NK-92 treated with Interleukin-12 subunit alpha and Interleukin-12 subunit beta, amount 100 ng/mL, for 24 hours (cell line): ENCODE measurements at regions not wholly inside any gene's neighbourhood (a gene's known extent, or its start where the extent isn't known, plus 50 kb on each side); places are given as distances from the start of the nearest gene placed in this dataset.
"Not testable (repeated sequence)": the region's sequence is repeated elsewhere in the genome, so short reads cannot be mapped to it uniquely, and the experiment has no call there.

Source experiments
- DNase-seq: peaks from one replicate; lab custom pipeline; 2025; lab: John Stamatoyannopoulos, UW

DNA sequence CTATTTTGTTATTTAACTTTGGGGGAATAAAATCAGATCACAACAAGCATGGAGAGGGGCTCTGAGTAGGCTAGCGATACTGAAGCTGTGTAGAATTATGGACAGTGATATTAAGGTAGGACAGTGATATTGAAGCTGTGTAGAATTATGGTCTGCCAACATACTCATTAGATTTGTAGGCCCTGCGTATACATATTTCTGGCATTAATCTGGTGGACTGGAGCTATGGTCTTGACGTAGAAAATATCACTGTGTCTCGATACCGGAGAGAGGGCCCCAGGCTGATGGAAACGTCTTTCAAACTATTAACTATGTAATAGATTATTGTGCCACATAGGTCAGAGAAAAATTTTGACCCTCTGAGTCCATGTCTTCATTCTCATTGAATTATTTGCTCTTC lies 511.4 kb downstream of the ADCYAP1 start:
- DNase-seq = no peak

- DNase-seq = no peak
Measured at GRCh38 chr18:1421502-1421901, 516.8 kb downstream of the ADCYAP1 start.

DNA sequence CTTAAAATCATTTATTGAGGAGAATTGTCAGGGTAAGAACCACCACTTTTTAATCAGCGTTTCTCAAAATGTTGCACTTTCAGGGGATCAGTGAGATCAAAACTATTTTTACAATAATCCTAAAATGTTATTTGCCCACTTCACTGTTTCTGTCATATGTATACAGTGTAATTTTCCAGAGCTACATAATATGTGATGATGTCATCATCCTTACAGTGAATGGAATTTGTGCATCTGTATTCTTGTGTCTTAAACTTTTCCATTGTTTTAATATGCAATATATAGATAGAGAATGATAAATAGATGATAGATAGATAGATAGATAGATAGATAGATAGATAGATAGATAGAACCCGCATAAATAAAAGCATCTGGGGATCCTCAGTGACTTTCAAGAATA lies 518.0 kb downstream of the ADCYAP1 start:
- no peak for DNase-seq

GRCh38 chr18:1425679-1426078 lies 521.0 kb downstream of the ADCYAP1 start:
- DNase-seq = no peak

DNA sequence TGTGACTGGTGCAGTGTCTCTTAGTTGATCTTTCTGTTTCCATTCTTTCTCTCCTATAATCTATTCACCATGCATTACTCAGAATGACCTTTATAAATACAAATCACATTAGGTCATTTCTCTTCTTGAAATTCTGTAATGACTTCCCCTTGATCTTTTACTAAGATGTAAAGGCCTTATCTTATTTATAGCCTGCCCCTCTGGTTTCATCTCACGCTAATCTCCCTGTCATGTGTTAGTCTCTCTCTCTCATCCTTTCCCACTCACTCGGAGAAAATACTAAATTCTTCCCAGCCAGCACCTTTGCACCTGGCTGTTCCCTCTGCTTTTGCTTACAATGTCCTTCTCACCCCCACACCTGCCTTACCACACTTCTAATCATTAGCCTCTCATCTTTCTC lies 530.8 kb downstream of the ADCYAP1 start:
- DNase-seq = no peak

- DNase-seq = no peak
Measured at GRCh38 chr18:1436199-1436598, 531.5 kb downstream of the ADCYAP1 start.

DNA sequence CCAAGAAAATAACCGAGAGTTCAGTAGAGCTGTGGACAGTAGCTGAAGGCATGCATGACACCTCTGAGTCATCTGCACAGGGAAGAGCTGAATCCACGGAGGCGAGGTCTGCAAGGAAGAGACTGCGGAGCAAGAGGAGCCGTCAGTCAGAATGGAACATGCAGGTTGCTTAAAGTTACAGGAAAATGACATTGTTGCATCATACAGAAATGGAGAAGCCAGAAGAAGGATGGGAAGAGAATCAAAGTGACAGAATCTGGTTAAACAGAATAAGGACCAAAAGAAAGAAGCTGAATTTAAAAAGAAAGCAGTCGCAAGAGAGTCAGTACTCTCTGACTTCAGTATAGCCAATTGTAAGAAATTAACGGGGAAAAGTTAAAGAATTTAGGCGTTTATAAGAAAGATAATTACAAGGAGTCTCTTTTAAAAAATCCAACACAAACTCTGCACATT lies 533.8 kb downstream of the ADCYAP1 start:
- DNase-seq = no peak

DNA sequence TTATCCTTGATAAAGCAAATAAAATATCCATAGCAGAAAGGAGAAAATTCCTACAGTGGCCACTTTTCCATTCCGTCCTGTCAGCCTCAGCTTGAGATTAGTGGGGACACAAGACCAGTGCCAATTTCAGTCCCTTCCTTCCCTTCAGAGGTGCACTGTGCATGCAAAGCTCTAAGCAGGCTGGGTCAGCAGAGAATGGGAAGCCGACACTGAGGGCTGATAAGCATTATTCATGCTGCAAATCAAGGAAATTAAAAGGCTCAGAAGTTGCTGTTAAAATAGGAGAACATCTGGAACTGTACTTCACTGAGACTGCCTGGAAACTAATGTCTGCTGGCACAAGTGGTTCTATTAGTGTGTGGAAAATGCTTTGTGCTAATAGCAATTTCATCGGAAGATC lies 534.3 kb downstream of the ADCYAP1 start:
- DNase-seq = no peak

GRCh38 chr18:1444062-1444461 lies 539.4 kb downstream of the ADCYAP1 start:
- DNase-seq = not testable (repeated sequence)

DNA sequence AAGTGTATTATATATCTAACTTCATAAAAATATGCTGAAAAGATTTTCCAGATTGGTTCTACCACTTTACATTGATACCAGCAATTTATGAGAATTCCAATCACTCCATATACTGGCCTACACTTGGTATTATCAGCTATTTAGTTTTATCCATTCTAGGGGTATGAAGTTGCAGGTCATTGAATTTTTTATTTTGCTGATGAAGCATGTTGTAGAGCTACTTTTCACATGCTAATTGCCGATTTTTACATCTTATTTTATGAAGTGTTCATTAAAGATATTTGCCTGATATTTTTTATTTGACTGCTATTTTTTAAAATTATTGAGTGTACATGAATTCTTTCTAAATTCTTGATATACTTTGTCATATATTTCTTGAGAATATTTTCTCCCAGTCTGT lies 542.1 kb downstream of the ADCYAP1 start:
- DNase-seq = no peak

GRCh38 chr18:1452821-1453220 lies 548.1 kb downstream of the ADCYAP1 start:
- DNase-seq = no peak

DNA sequence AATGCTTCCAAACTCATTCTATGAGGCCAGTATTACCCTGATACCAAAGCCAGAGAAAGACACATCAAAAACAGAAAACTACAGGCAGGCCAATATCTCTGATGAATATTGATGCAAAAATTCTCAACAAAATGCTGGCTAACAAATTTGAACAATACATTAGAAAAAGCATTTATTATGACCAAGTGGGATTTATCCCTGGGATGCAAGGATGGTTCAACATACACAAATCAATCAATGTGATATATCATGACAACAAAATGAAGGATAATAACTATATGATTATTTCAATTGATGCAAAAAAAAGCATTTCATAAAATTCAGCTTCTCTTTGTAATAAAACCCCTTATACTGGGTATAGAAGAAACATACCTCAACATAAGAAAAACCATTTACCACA lies 550.9 kb downstream of the ADCYAP1 start:
- DNase-seq = no peak

DNA sequence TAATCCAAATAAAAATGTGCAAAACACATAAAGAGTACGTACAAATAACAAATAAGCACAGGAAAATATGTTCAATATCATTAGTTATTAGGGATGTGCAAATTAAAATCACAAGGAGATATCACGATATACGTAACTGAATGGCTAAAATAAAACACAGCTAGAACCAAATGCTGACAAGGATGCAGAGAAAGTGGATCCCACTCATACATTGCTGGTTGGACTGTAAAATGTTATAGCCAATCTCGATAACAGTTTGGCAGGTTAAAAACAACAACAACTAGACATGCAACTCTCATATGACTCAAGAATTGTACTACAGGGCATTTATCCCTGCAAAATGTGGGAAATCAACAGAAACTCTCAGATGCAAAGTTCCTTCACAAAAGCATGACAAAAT lies 553.9 kb downstream of the ADCYAP1 start:
- no peak for DNase-seq

DNA sequence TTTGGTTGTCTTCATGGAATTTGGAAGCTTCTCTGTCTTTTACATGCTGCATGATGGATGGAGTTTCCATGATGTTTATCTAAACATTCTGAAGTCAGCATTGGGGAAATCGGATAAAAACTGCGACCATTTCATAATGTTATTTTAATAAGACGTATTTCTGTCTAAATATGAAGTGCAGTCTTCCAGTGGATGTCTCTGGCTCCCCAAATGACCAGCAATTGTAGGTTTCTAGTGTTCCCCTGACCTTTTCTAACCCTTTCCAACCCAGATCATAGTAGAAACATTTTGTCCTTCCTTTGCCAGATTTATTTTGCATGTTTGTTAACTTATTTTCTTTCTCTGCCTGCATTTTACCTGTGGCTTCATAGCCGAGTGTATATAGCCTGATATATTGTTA lies 559.3 kb downstream of the ADCYAP1 start:
- no peak for DNase-seq

DNA sequence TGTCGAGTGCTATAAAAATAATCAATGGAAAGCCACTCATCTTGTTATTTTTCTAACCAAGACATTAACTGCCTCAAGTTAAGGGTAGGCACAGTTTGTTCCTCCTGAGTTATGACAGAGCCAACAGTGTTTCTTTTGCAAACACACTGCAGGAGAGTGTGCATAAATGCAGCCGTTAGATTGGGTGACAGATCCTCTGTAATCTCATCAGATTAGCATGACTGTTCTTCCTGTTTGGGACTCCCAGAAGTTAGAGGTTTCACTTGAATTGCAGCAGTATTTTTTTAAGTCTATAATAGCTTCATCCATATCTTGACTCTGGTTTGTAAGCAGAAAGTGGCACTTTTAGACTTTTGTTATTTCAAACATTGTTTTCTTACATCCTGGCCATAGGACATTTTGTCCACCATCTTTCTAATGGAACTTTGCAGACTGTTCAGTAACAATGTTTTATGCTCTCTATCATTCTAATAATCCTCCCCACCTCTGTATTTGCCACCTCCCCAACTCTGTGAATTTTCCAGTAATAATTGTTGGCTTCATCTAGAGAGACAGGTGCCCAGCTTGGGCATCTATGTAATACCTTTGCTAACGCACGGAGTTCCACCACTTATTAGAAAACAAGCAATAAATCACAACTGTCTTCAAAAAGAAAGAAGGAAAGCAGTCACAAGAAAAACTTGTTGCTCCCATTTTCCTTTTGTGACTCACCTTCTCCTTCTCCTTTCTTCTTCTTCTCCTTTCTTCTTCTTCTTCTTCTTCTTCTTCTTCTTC lies 560.0 kb downstream of the ADCYAP1 start:
- DNase-seq = no peak

- no peak for DNase-seq
Measured at GRCh38 chr18:1466035-1466434, 561.4 kb downstream of the ADCYAP1 start.

- DNase-seq = no peak
Measured at GRCh38 chr18:1467461-1467964, 562.8 kb downstream of the ADCYAP1 start.

- DNase-seq = no peak
Measured at GRCh38 chr18:1468550-1468949, 563.9 kb downstream of the ADCYAP1 start.

- DNase-seq = no peak
Measured at GRCh38 chr18:1475867-1476266, 571.2 kb downstream of the ADCYAP1 start.

- no peak for DNase-seq
Measured at GRCh38 chr18:1480309-1480708, 575.6 kb downstream of the ADCYAP1 start.

DNA sequence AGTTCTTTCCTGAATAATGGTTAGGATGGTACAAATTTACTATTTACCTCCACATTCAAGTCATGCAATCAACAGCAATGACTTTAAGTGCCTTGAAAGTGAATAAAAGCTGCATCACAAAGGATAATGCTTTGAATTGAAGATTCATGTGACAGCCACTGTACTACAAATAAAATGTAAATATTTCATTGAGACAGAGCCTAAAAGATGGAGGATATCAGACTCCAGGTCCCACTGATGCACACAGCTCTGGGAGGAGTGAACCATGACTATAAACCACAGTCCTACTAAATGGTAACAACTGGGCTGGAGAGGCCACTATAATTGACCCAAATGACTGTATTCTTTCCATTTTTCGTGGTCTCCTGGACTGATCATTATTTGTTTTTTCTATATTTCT lies 576.9 kb downstream of the ADCYAP1 start:
- no peak for DNase-seq

GRCh38 chr18:1483385-1483784 lies 578.7 kb downstream of the ADCYAP1 start:
- DNase-seq = no peak

DNA sequence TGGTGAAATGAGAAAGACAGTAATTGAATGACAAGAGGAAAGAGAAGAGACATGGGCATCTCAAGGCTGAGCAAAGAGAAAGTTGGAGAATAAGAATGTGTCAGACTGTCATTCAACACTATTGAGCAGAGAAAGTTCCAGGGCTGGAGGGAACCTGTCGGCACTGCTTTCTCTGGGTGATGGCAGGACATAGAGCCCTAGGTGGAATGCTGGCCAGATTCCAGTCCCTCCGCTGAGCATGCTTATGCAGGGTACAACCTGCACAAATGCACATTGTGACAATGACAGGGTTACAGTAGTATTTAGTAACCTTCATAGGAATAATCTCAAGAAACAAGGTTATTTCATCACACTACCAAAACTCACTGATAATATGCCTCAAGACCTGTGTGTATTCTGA lies 582.8 kb downstream of the ADCYAP1 start:
- DNase-seq = no peak

GRCh38 chr18:1488394-1488793 lies 583.7 kb downstream of the ADCYAP1 start:
- DNase-seq = no peak
